HCT116 (cell line): ENCODE measurements at regions not wholly inside any gene's neighbourhood (a gene's known extent, or its start where the extent isn't known, plus 50 kb on each side); places are given as distances from the start of the nearest gene placed in this dataset.

Experiments
- ATAC-seq: fragments of 200-7000 bp; cut with Tn5 transposase; 2 replicates; pipeline ENCODE4 v1.9.1; 2020; ENCODE audit warnings: mild to moderate bottlenecking, moderate library complexity
- BruUV-seq: library from RNA; stranded (reverse); fragments of 400-500 nt; replicated peaks from 2 replicates; lab custom pipeline; 2021; lab: Mats Ljungman, UMichigan
- CTCF ChIA-PET: fragments of 300-600 bp; sonication (Branson Sonifier 250); formaldehyde crosslinking; loops from one replicate; lab custom pipeline; 2021; ENCODE audit warnings: antibody characterized with exemption; lab: Charles Lee
- POLR2A ChIA-PET: fragments of 300-600, 350-600 bp; sonication (Branson Sonifier 250); formaldehyde crosslinking; loops from one replicate; lab custom pipeline; 2021; ENCODE audit warnings: antibody characterized with exemption; lab: Charles Lee
- RAD21 ChIA-PET, 2 experiments: fragments of 300-600 bp; sonication (Branson Sonifier 250); formaldehyde crosslinking; loops; one replicate each; lab custom pipeline; 2023; ENCODE audit warnings: low total read pairs in 2 of 2; ENCODE audit not compliant: uncharacterized antibody in 2 of 2, unreplicated experiment in 2 of 2, low non-redundant PET in 1 of 2; lab: Charles Lee
- DNase-seq: peaks from one replicate; pipeline ENCODE4 v3.0.0-alpha.2; 2010; ENCODE audit warnings: low read depth, low spot score
- H2AFZ ChIP-seq: fragments of 200-600 bp; shearing (Covaris generic), sonication (generic); 2 replicates; pipeline ENCODE4 v1.6.1; 2017; ENCODE audit warnings: low read depth, mixed run types, mixed read lengths, antibody characterized with exemption, low read length; ENCODE audit not compliant: poor library complexity, severe bottlenecking
- H3K27ac ChIP-seq: 2 replicates; pipeline ENCODE4 v1.5.1; 2012; ENCODE audit warnings: low read depth, low read length
- H3K27me3 ChIP-seq: fragments of 200-600 bp; sonication (generic); 2 replicates; pipeline ENCODE4 v1.6.1; 2016; ENCODE audit warnings: mixed run types, low read length, mixed read lengths; ENCODE audit not compliant: insufficient read depth
- H3K36me3 ChIP-seq, 2 experiments: fragments of 200-500 bp in 1 of 2; fragments of 200-600 bp in 1 of 2; sonication (Bioruptor generic) in 1 of 2; sonication (generic) in 1 of 2; 2 replicates each; pipeline versions ENCODE4 v1.5.1 to v1.6.1; 2014 to 2016; ENCODE audit warnings: low read length in 2 of 2, inconsistent platforms in 1 of 2, mixed read lengths in 1 of 2, mixed run types in 1 of 2; ENCODE audit not compliant: insufficient read depth in 2 of 2, control insufficient read depth in 1 of 2
- H3K4me1 ChIP-seq, 2 experiments: fragments of 200-600 bp in 1 of 2; sonication (generic) in 1 of 2; 2 replicates each; pipeline versions ENCODE4 v1.5.1 to v1.6.1; 2012 to 2017; ENCODE audit warnings: low read length in 2 of 2, inconsistent platforms in 1 of 2, mild to moderate bottlenecking in 1 of 2, mixed read lengths in 1 of 2, mixed run types in 1 of 2, moderate library complexity in 1 of 2; ENCODE audit not compliant: insufficient read depth in 2 of 2, control insufficient read depth in 1 of 2
- H3K4me2 ChIP-seq: fragments of 200-600 bp; sonication (generic); 2 replicates; pipeline ENCODE4 v1.6.1; 2017; ENCODE audit warnings: mixed run types, low read length, mixed read lengths
- H3K4me3 ChIP-seq, 2 experiments: fragments of 200-600 bp in 1 of 2; sonication (generic) in 1 of 2; replicated peaks in 1 of 2; 2 replicates each; pipeline ENCODE4 v1.5.1; 2011 to 2016; ENCODE audit warnings: low read length in 2 of 2, control low read depth in 1 of 2, low read depth in 1 of 2, mild to moderate bottlenecking in 1 of 2, mixed read lengths in 1 of 2, mixed run types in 1 of 2
- H3K79me2 ChIP-seq: fragments of 200-600 bp; sonication (generic); 2 replicates; pipeline ENCODE4 v1.6.1; 2017; ENCODE audit warnings: mild to moderate bottlenecking, mixed run types, low read length, moderate library complexity, mixed read lengths; ENCODE audit not compliant: insufficient read depth
- H3K9ac ChIP-seq: fragments of 200-600 bp; sonication (generic); 2 replicates; pipeline ENCODE4 v1.6.1; 2016; ENCODE audit warnings: low read length, mixed read lengths
- H3K9me2 ChIP-seq: fragments of 200-600 bp; sonication (generic), shearing (Covaris generic); 2 replicates; pipeline ENCODE4 v1.6.1; 2017; ENCODE audit warnings: mixed run types, mild to moderate bottlenecking, moderate library complexity; ENCODE audit not compliant: insufficient read depth
- H3K9me3 ChIP-seq, 2 experiments: fragments of 200-500 bp in 1 of 2; fragments of 200-600 bp in 1 of 2; sonication (Bioruptor generic) in 1 of 2; sonication (generic) in 1 of 2; 2 replicates each; pipeline ENCODE4 v1.6.1; 2014 to 2017; ENCODE audit warnings: low read length in 2 of 2, mixed read lengths in 2 of 2, inconsistent platforms in 1 of 2, low read depth in 1 of 2, mild to moderate bottlenecking in 1 of 2, mixed run types in 1 of 2, moderate library complexity in 1 of 2; ENCODE audit not compliant: control insufficient read depth in 1 of 2, insufficient read depth in 1 of 2
- H4K20me1 ChIP-seq: fragments of 200-600 bp; sonication (generic), shearing (Covaris generic); 2 replicates; pipeline ENCODE4 v1.6.1; 2017; ENCODE audit warnings: mixed run types, mild to moderate bottlenecking, moderate library complexity; ENCODE audit not compliant: insufficient read depth
- CEBPB ChIP-seq: IDR thresholded peaks from 2 replicates; pipeline ENCODE4 v1.6.1; 2012; ENCODE audit warnings: low read depth
- CTCF ChIP-seq, 3 experiments: fragments of 200-600 bp in 1 of 3; sonication (generic) in 1 of 3; IDR thresholded peaks in 2 of 3; conservative IDR thresholded peaks in 1 of 3; 2 replicates each; pipeline ENCODE4 v1.5.1; 2012 to 2017; ENCODE audit warnings: low read depth in 2 of 3, low read length in 2 of 3, antibody characterized with exemption in 1 of 3, borderline replicate concordance in 1 of 3, control low read depth in 1 of 3, mild to moderate bottlenecking in 1 of 3, mixed read lengths in 1 of 3, mixed run types in 1 of 3, moderate library complexity in 1 of 3; ENCODE audit not compliant: insufficient read depth in 1 of 3
- ELF1 ChIP-seq: IDR thresholded peaks from 2 replicates; pipeline ENCODE4 v1.6.1; 2012; ENCODE audit warnings: low read depth, borderline replicate concordance
- JUND ChIP-seq: IDR thresholded peaks from 2 replicates; pipeline ENCODE4 v1.6.1; 2012
- MAX ChIP-seq: IDR thresholded peaks from 2 replicates; pipeline ENCODE4 v1.6.1; 2012
- POLR2AphosphoS5 ChIP-seq: IDR thresholded peaks from 2 replicates; pipeline ENCODE4 v1.6.1; 2011; ENCODE audit warnings: mild to moderate bottlenecking, low read depth, low read length, moderate library complexity
- RAD21 ChIP-seq: IDR thresholded peaks from 2 replicates; pipeline ENCODE4 v1.6.1; 2012; ENCODE audit warnings: low read depth, mild to moderate bottlenecking
- REST ChIP-seq: IDR thresholded peaks from 2 replicates; pipeline ENCODE4 v1.6.1; 2012; ENCODE audit warnings: low read depth
- SIN3A ChIP-seq: IDR thresholded peaks from 2 replicates; pipeline ENCODE4 v1.6.1; 2012; ENCODE audit warnings: low read depth
- TCF7L2 ChIP-seq: IDR thresholded peaks from 2 replicates; pipeline ENCODE4 v1.7.0; 2011; ENCODE audit warnings: borderline replicate concordance, inconsistent platforms; ENCODE audit not compliant: insufficient read depth, insufficient read length; ENCODE audit errors: extremely low read depth
- intact Hi-C: fragments of 100-400 bp; cut with micrococcal nuclease; formaldehyde crosslinking; loops from 2 replicates; pipeline ENCODE4 v1.10.0; 2022

GRCh38 chr7:89989454-89989853, 164.8 kb upstream of the STEAP1 start:
- RAD21 ChIA-PET, result no interaction called here
- H3K4me1 ChIP-seq, result no peaks in the 10 kb centered on the region
- no peaks in the 10 kb centered on the region for H3K9me2 ChIP-seq
- TF ChIP-seq SIN3A (no peak), CEBPB (no peak), REST (no peak), JUND (no peak), TCF7L2 (no peak), RAD21 (no peak), MAX (no peak), ELF1 (no peak), POLR2AphosphoS5 (no peak), CTCF (IDR thresholded peaks at IDR 0.05 in 2 of 3, conservative IDR thresholded peaks at IDR 0.05 in 1 of 3; ENCODE audit: borderline replicate concordance in 1 of 3, insufficient read depth in 1 of 3, low read depth in 2 of 3, low read length in 2 of 3) (no peak)
- H3K9ac ChIP-seq, result no peak overlapping the region
- DNase-seq, result no peak
- intact Hi-C loops, result no loop called here
- CTCF ChIA-PET, result no interaction called here
- no peaks in the 10 kb centered on the region for H3K9me3 ChIP-seq
- H3K27ac ChIP-seq, result no peak overlapping the region
- H3K4me2 ChIP-seq, result no peak overlapping the region
- POLR2A ChIA-PET, result no interaction called here
- no peak for ATAC-seq
- H3K79me2 ChIP-seq, result no peaks in the 10 kb centered on the region
- no peaks in the 10 kb centered on the region for H3K36me3 ChIP-seq
- H3K4me3 ChIP-seq, result no peak overlapping the region
- no peaks in the 10 kb centered on the region for H4K20me1 ChIP-seq
- H2AFZ ChIP-seq, result no peak overlapping the region
- H3K27me3 ChIP-seq, result no peaks in the 10 kb centered on the region
- BruUV-seq, result no TSS peak
